Loucy (cell line): ENCODE measurements at regions not wholly inside any gene's neighbourhood (a gene's known extent, or its start where the extent isn't known, plus 50 kb on each side); places are given as distances from the start of the nearest gene placed in this dataset.

Source experiments
- H2AFZ ChIP-seq: fragments of 200-600 bp; sonication (generic); 2 replicates; pipeline ENCODE4 v1.6.0; 2016; ENCODE audit warnings: antibody characterized with exemption, mild to moderate bottlenecking, low read length, moderate library complexity
- H3F3A ChIP-seq: fragments of 200-600 bp; 2 replicates; pipeline ENCODE4 v1.6.0; 2016; ENCODE audit warnings: antibody characterized with exemption, low read depth, mild to moderate bottlenecking
- H3K27me3 ChIP-seq: fragments of 200-600 bp; sonication (generic); 2 replicates; pipeline ENCODE4 v1.6.1; 2014; ENCODE audit warnings: low read length, mild to moderate bottlenecking; ENCODE audit not compliant: insufficient read depth, poor library complexity, severe bottlenecking
- H3K36me3 ChIP-seq: fragments of 200-600 bp; sonication (generic); 2 replicates; pipeline ENCODE4 v1.6.1; 2016; ENCODE audit warnings: low read length; ENCODE audit not compliant: insufficient read depth
- H3K4me1 ChIP-seq: fragments of 200-600 bp; sonication (generic); 2 replicates; pipeline ENCODE4 v1.5.1; 2014; ENCODE audit warnings: low read length, mild to moderate bottlenecking; ENCODE audit not compliant: insufficient read depth, poor library complexity, severe bottlenecking
- H3K4me2 ChIP-seq: fragments of 200-600 bp; sonication (generic); 2 replicates; pipeline ENCODE4 v1.6.0; 2014; ENCODE audit warnings: antibody characterized with exemption, low read length, low read depth, mild to moderate bottlenecking; ENCODE audit not compliant: poor library complexity, severe bottlenecking
- H3K4me3 ChIP-seq: fragments of 200-600 bp; sonication (generic); 2 replicates; pipeline ENCODE4 v1.5.1; 2014; ENCODE audit warnings: low read length, mild to moderate bottlenecking, mixed read lengths; ENCODE audit not compliant: poor library complexity, severe bottlenecking
- H3K79me2 ChIP-seq: fragments of 200-600 bp; sonication (generic); 2 replicates; pipeline ENCODE4 v1.6.1; 2014; ENCODE audit warnings: low read length; ENCODE audit not compliant: insufficient read depth
- H3K9ac ChIP-seq: fragments of 200-600 bp; sonication (generic); 2 replicates; pipeline ENCODE4 v1.6.0; 2014; ENCODE audit warnings: mild to moderate bottlenecking, low read depth, low read length, moderate library complexity; ENCODE audit not compliant: poor library complexity, severe bottlenecking
- H3K9me2 ChIP-seq: fragments of 200-600 bp; sonication (generic); replicated peaks from 2 replicates; pipeline ENCODE4 v1.6.1; 2016; ENCODE audit warnings: low read depth, low read length, mixed read lengths
- H3K9me3 ChIP-seq: fragments of 200-600 bp; sonication (generic); 2 replicates; pipeline ENCODE4 v1.6.1; 2014; ENCODE audit warnings: mild to moderate bottlenecking, antibody characterized with exemption, low read length, low read depth; ENCODE audit not compliant: insufficient read depth
- H4K20me1 ChIP-seq: fragments of 200-600 bp; sonication (generic); 2 replicates; pipeline ENCODE4 v1.6.0; 2014; ENCODE audit warnings: antibody characterized with exemption, low read length, mild to moderate bottlenecking; ENCODE audit not compliant: insufficient read depth, poor library complexity, severe bottlenecking
- CTCF ChIP-seq: fragments of 200-600 bp; sonication (generic); conservative IDR thresholded peaks from 2 replicates; pipeline ENCODE4 v1.5.1; 2014; ENCODE audit warnings: mild to moderate bottlenecking, antibody characterized with exemption, low read length
- EZH2phosphoT487 ChIP-seq: fragments of 200-600 bp; IDR thresholded peaks from 2 replicates; pipeline ENCODE4 v1.6.1; 2018; ENCODE audit warnings: antibody characterized with exemption, mild to moderate bottlenecking, moderate library complexity, borderline replicate concordance

DNA sequence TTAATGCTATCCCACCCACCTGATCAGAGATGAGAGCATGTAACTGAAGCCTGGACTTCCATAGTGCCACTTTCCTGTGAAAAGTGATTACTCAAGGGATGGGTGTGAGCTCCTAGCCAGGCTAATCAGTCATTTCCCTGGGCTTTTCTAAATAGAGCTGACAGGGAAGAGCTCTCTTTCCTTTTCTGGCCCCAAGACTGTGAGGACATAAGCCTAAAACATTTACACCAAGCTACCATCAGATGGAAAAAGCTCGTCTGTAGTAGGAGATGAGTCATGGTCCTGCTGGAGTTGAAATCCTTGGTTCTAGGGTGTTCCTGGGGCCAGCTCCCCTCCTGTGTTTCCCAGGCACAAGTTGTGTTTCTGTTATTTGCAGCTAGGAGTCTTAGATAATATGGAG is 52.4 kb upstream of the NDP start:
- Histone ChIP-seq H3K9ac (no peak overlapping the region), H3K4me1 (peaks cover 5% of the 10 kb centered on the region), H4K20me1 (no peaks in the 10 kb centered on the region), H3K27me3 (no peaks in the 10 kb centered on the region), H3K9me3 (no peaks in the 10 kb centered on the region), H3K4me2 (no peak overlapping the region), H3K4me3 (no peak overlapping the region), H3F3A (no peaks in the 10 kb centered on the region), H3K79me2 (no peaks in the 10 kb centered on the region), H3K9me2 (no peaks in the 10 kb centered on the region), H3K36me3 (no peaks in the 10 kb centered on the region), H2AFZ (no peak overlapping the region)
- TF ChIP-seq EZH2phosphoT487 (no peak), CTCF (no peak)
